Heart right ventricle (tissue), 16 donors: ENCODE measurements at regions not wholly inside any gene's neighbourhood (a gene's known extent, or its start where the extent isn't known, plus 50 kb on each side); places are given as distances from the start of the nearest gene placed in this dataset.

Experiments
- ATAC-seq, 8 donors: fragments of 200-7000 bp; cut with Tn5 transposase; one replicate each; pipeline ENCODE4 v1.9.1; 2020; ENCODE audit warnings: mild to moderate bottlenecking in 8 of 8, moderate library complexity in 8 of 8, moderate number of reproducible peaks in 1 of 8
- DNase-seq, 2 donors: peaks; one replicate each; pipeline ENCODE4 v3.0.0-alpha.2; 2020
- H3K27ac ChIP-seq, 10 donors: fragments of 200-600 bp; sonication (generic) in 2 of 10; one replicate each; pipeline versions ENCODE4 v1.5.0 to v1.8.0; 2020 to 2022; ENCODE audit warnings: mild to moderate bottlenecking in 3 of 10
- H3K27me3 ChIP-seq, 7 donors: fragments of 200-600 bp; one replicate each; pipeline ENCODE4 v1.8.0; 2021 to 2022; ENCODE audit warnings: mild to moderate bottlenecking in 2 of 7
- H3K36me3 ChIP-seq, 9 donors: fragments of 200-600 bp; sonication (generic) in 1 of 9; one replicate each; pipeline versions ENCODE4 v1.5.0 to v1.8.0; 2020 to 2022; ENCODE audit warnings: mild to moderate bottlenecking in 2 of 9
- H3K4me1 ChIP-seq, 9 donors: fragments of 200-600 bp; sonication (generic) in 1 of 9; one replicate each; pipeline versions ENCODE4 v1.5.0 to v1.8.0; 2020 to 2022; ENCODE audit warnings: mild to moderate bottlenecking in 4 of 9
- H3K4me3 ChIP-seq, 10 donors: fragments of 200-600 bp; sonication (generic) in 2 of 10; one replicate each; pipeline versions ENCODE4 v1.5.0 to v1.8.0; 2020 to 2022; ENCODE audit warnings: mild to moderate bottlenecking in 7 of 10, moderate library complexity in 2 of 10
- H3K9me3 ChIP-seq, 11 donors: fragments of 200-600 bp in 10 of 11; sonication (generic) in 2 of 11; one replicate each; pipeline versions ENCODE4 v1.5.0 to v1.8.0; 2013 to 2022; ENCODE audit warnings: mild to moderate bottlenecking in 2 of 11, control low read depth in 1 of 11, moderate library complexity in 1 of 11
- WGBS, 2 donors: extraction: QIAGEN DNeasy Blood & Tissue Kit; methylation state at CpG; one replicate each; pipeline ENCODE4 v1.1.7; 2013; ENCODE audit warnings: inconsistent platforms in 1 of 2; 5-methylcytosine and 5-hydroxymethylcytosine counted together
- intact Hi-C, 10 donors: fragments of 100-400 bp; cut with DNase I; formaldehyde crosslinking; loops; one replicate each; pipeline versions ENCODE4 v1.11.1 to v1.14.2; 2022
- TF ChIP-seq, protein P1 (sequence below), 9 donors: fragments of 200-600 bp; sonication (generic) in 2 of 9; IDR thresholded peaks; one replicate each; pipeline versions ENCODE4 v1.5.0 to v1.8.0; 2021 to 2022; ENCODE audit warnings: antibody characterized with exemption in 9 of 9, mild to moderate bottlenecking in 5 of 9, moderate library complexity in 1 of 9
- donor health status: Arrhythmogenic right ventricular cardiomyopathy.
- donor health status: ischemic (EF 13 %, LVEDD 7.1; RV severe dilation, severe dysfunction).
- donor health status: healthy with polysubstance abuse.
- donor health status: DM: no; HTN: yes; CAD: no.
- donor health status: DM: no; HTN: no; CAD: no.
- donor health status: ischemic (EF 25% LVEDD 6.9; RV normal size, moderate dysfunction).
- donor health status: ischemic (EF 25% LVEDD 5.7; RV mildly dilated, moderate dysfunction).
- donor health status: healthy.
- donor health status: DM: yes; HTN: yes; CAD: no.
- donor health status: Ischemic cardiomyopathy.
- donor health status: ischemic (EF 35%, LVEDD 5.7; RV mildly dilated, moderate dysfunction).
- donor health status: nonischemic (EF 11% LVEDD 7.7; RV severe dilation, severe dysfunction).
- donor health status: DM: yes; HTN: yes; CAD: no.
- donor health status: PGD.
- donor health status: ischemic (EF 29% LVEDD 5.4; RV normal size, mild dysfunction).
- donor health status: nonischemic (EF 23%, LVEDD 6.1; RV moderate dilation, normal function).

DNA sequence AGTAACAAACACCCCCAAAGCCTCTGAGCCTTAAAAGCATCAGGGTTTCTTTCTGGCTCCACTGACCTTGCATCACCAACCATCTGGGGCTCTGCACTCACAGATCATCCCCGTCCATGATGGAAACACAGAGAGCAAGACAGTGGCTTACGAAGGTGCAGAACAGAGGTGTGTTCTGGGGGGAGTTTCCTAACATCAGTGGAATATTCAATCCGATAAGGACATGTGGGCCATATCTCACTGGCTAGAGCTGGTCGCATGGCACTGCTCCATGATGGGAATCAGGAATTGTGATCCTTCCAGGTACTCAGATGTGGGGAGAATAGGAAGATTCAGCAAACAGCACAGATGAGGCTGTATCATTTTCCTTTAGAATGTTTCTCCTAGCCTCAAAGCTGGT lies 457.2 kb downstream of the IRS2 start:
- H3K4me1 ChIP-seq: no peaks in the 10 kb centered on the region
- TF ChIP-seq, protein P1, sequence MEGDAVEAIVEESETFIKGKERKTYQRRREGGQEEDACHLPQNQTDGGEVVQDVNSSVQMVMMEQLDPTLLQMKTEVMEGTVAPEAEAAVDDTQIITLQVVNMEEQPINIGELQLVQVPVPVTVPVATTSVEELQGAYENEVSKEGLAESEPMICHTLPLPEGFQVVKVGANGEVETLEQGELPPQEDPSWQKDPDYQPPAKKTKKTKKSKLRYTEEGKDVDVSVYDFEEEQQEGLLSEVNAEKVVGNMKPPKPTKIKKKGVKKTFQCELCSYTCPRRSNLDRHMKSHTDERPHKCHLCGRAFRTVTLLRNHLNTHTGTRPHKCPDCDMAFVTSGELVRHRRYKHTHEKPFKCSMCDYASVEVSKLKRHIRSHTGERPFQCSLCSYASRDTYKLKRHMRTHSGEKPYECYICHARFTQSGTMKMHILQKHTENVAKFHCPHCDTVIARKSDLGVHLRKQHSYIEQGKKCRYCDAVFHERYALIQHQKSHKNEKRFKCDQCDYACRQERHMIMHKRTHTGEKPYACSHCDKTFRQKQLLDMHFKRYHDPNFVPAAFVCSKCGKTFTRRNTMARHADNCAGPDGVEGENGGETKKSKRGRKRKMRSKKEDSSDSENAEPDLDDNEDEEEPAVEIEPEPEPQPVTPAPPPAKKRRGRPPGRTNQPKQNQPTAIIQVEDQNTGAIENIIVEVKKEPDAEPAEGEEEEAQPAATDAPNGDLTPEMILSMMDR (IDR thresholded peaks at IDR 0.05): no peak
- H3K4me3 ChIP-seq: no peak overlapping the region
- no peaks in the 10 kb centered on the region for H3K36me3 ChIP-seq
- intact Hi-C loops: no loop called here
- no peak overlapping the region for H3K27ac ChIP-seq
- DNase-seq (no peak), ATAC-seq (no peak)
- H3K9me3 ChIP-seq: no peaks in the 10 kb centered on the region
- H3K27me3 ChIP-seq: peaks cover 0 to 11% (median 0%) of the 10 kb centered on the region in 7 donors
- WGBS, 2 donors: 83 to 92% methylated on average over 4 of the region's 4 CpGs

- intact Hi-C loops: no loop called here
- WGBS, 2 donors: 89 to 90% methylated on average over 9 of the region's 9 CpGs
- Histone ChIP-seq H3K27me3 (peaks cover 0 to 3% (median 0%) of the 10 kb centered on the region in 7 donors), H3K27ac (no peak overlapping the region), H3K4me3 (no peak overlapping the region), H3K36me3 (no peaks in the 10 kb centered on the region), H3K9me3 (no peaks in the 10 kb centered on the region), H3K4me1 (no peaks in the 10 kb centered on the region)
- DNase-seq (no peak), ATAC-seq (no peak)
- TF ChIP-seq, protein P1 (IDR thresholded peaks at IDR 0.05): no peak
Measured at GRCh38 chr13:109326601-109327000, 459.8 kb downstream of the IRS2 start.

GRCh38 chr13:109323338-109323737 lies 463.0 kb downstream of the IRS2 start:
- no peak for DNase-seq
- peaks cover 0 to 3% (median 0%) of the 10 kb centered on the region in 7 donors for H3K27me3 ChIP-seq
- no peaks in the 10 kb centered on the region for H3K4me1 ChIP-seq
- peaks cover 0 to 10% (median 0%) of the 10 kb centered on the region in 11 donors for H3K9me3 ChIP-seq
- H3K4me3 ChIP-seq: no peak overlapping the region
- no peak overlapping the region for H3K27ac ChIP-seq
- H3K36me3 ChIP-seq: no peaks in the 10 kb centered on the region
- WGBS, 2 donors: 85 to 89% methylated on average over 4 of the region's 4 CpGs
- intact Hi-C loops: no loop called here
- ATAC-seq: no peak
- TF ChIP-seq, protein P1 (IDR thresholded peaks at IDR 0.05): no peak

- H3K4me1 ChIP-seq: no peaks in the 10 kb centered on the region
- no peak overlapping the region for H3K4me3 ChIP-seq
- TF ChIP-seq, protein P1 (IDR thresholded peaks at IDR 0.05): no peak
- H3K27me3 ChIP-seq: peaks cover 0 to 4% (median 0%) of the 10 kb centered on the region in 7 donors
- no peaks in the 10 kb centered on the region for H3K36me3 ChIP-seq
- no peak for ATAC-seq
- H3K9me3 ChIP-seq: peaks cover 0 to 12% (median 0%) of the 10 kb centered on the region in 11 donors
- H3K27ac ChIP-seq: no peak overlapping the region
- DNase-seq: no peak
- intact Hi-C loops: no loop called here
- WGBS, 2 donors: 90 to 91% methylated on average over 23 of the region's 23 CpGs
Measured at GRCh38 chr13:109318945-109319590, 467.3 kb downstream of the IRS2 start.
